Ovary (tissue), 7 donors: ENCODE measurements at regions not wholly inside any gene's neighbourhood (a gene's known extent, or its start where the extent isn't known, plus 50 kb on each side); places are given as distances from the start of the nearest gene placed in this dataset.

Experiments used
- DNase-seq, 5 donors: peaks; one replicate each; pipeline ENCODE4 v3.0.0-alpha.2; 2019 to 2020
- H3K27ac ChIP-seq, 2 donors: fragments of 200-600 bp; one replicate each; pipeline versions ENCODE4 v1.5.1 to v1.8.0; 2019 to 2022
- H3K27me3 ChIP-seq: fragments of 200-600 bp; one replicate; pipeline ENCODE4 v1.8.0; 2022
- H3K36me3 ChIP-seq: fragments of 200-600 bp; sonication (generic); one replicate; pipeline ENCODE4 v1.5.1; 2019
- H3K4me1 ChIP-seq: one replicate; pipeline ENCODE4 v1.8.1; 2013; ENCODE audit warnings: mild to moderate bottlenecking, moderate library complexity; ENCODE audit not compliant: insufficient read depth
- H3K4me3 ChIP-seq: fragments of 200-600 bp; sonication (generic); one replicate; pipeline ENCODE4 v1.5.1; 2017
- H3K9me3 ChIP-seq, 2 donors: fragments of 200-600 bp in 1 of 2; sonication (generic) in 1 of 2; one replicate each; pipeline versions ENCODE4 v1.5.1 to v1.8.1; 2013 to 2019; ENCODE audit warnings: mild to moderate bottlenecking in 1 of 2, moderate library complexity in 1 of 2
- EP300 ChIP-seq: sonication (generic); formaldehyde crosslinking; IDR thresholded peaks from one replicate; pipeline ENCODE4 v1.6.1; 2017; ENCODE audit warnings: antibody characterized with exemption
- POLR2A ChIP-seq: fragments of 450-650 bp; IDR thresholded peaks from one replicate; pipeline ENCODE4 v1.6.1; 2017; ENCODE audit warnings: antibody characterized with exemption, mild to moderate bottlenecking, moderate library complexity
- WGBS, 3 donors: extraction: QIAGEN DNeasy Blood & Tissue Kit in 1 of 3; methylation state at CpG; one replicate each; pipeline versions ENCODE4 v1.1.5 to v1.1.7; 2013 to 2017; 5-methylcytosine and 5-hydroxymethylcytosine counted together
- intact Hi-C, 4 donors: fragments of 100-400 bp; cut with DNase I; formaldehyde crosslinking; loops; one replicate each; pipeline versions ENCODE4 v1.11.0 to v1.15.1; 2022 to 2023
- TF ChIP-seq, protein P1 (sequence below), 3 donors: fragments of 450-650 bp in 2 of 3; fragments of 200-600 bp in 1 of 3; IDR thresholded peaks; one replicate each; pipeline versions ENCODE4 v1.5.1 to v1.8.0; 2016 to 2022; ENCODE audit warnings: antibody characterized with exemption in 3 of 3, mild to moderate bottlenecking in 1 of 3
- donor health status: DM: no; HTN: no; CAD: no; lungs with moderate emphysema.
- donor health status: DM: no; HTN: no; CAD: no.
- donor health status: Bipolar disorder and iron deficiency.
- donor health status: DM: no; HTN: no; CAD: no.
- donor health status: DM: yes; HTN: yes; CAD: no.

DNA sequence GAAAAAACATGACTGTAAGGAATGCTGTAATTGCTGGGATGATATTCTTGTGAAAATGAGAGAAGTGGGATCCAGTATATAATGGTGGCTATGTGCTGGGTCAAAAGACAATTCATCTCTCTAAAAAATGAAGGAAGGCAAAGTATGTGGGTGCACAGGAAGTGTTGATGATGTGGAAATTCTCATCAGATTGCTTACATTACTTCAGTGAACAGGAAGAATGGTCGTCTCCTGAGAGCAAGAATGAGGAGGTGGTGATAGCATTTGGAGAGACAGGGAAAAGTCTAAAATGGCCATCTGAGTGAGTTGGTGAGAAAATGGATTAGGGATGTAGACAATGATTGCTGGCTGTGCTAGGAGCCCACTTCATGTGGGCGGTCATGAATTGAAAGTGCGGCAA, 253.5 kb upstream of the NREP start:
- no peaks in the 10 kb centered on the region for H3K4me1 ChIP-seq
- no peak for DNase-seq
- TF ChIP-seq EP300: no peak
- TF ChIP-seq, protein P1, sequence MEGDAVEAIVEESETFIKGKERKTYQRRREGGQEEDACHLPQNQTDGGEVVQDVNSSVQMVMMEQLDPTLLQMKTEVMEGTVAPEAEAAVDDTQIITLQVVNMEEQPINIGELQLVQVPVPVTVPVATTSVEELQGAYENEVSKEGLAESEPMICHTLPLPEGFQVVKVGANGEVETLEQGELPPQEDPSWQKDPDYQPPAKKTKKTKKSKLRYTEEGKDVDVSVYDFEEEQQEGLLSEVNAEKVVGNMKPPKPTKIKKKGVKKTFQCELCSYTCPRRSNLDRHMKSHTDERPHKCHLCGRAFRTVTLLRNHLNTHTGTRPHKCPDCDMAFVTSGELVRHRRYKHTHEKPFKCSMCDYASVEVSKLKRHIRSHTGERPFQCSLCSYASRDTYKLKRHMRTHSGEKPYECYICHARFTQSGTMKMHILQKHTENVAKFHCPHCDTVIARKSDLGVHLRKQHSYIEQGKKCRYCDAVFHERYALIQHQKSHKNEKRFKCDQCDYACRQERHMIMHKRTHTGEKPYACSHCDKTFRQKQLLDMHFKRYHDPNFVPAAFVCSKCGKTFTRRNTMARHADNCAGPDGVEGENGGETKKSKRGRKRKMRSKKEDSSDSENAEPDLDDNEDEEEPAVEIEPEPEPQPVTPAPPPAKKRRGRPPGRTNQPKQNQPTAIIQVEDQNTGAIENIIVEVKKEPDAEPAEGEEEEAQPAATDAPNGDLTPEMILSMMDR (IDR thresholded peaks at IDR 0.05): no peak
- TF ChIP-seq POLR2A: no peak
- H3K27ac ChIP-seq: no peak overlapping the region
- no peaks in the 10 kb centered on the region for H3K27me3 ChIP-seq
- no peaks in the 10 kb centered on the region for H3K9me3 ChIP-seq
- no peaks in the 10 kb centered on the region for H3K36me3 ChIP-seq
- intact Hi-C loops: no loop called here
- 93 to 97% (median 94%) methylated on average over 3 of the region's 3 CpGs for WGBS, 3 donors
- H3K4me3 ChIP-seq: no peak overlapping the region

GRCh38 chr5:112006721-112007120, 249.7 kb upstream of the NREP start:
- Histone ChIP-seq H3K27me3 (no peaks in the 10 kb centered on the region), H3K4me1 (no peaks in the 10 kb centered on the region), H3K9me3 (no peaks in the 10 kb centered on the region), H3K27ac (no peak overlapping the region), H3K36me3 (no peaks in the 10 kb centered on the region), H3K4me3 (no peak overlapping the region)
- no peak for DNase-seq
- intact Hi-C loops: no loop called here
- no peak for TF ChIP-seq EP300
- TF ChIP-seq, protein P1 (IDR thresholded peaks at IDR 0.05): no peak
- TF ChIP-seq POLR2A: no peak

- Histone ChIP-seq H3K27ac (no peak overlapping the region), H3K9me3 (no peaks in the 10 kb centered on the region), H3K4me1 (no peaks in the 10 kb centered on the region), H3K27me3 (no peaks in the 10 kb centered on the region), H3K36me3 (no peaks in the 10 kb centered on the region), H3K4me3 (no peak overlapping the region)
- DNase-seq: no peak
- intact Hi-C loops: no loop called here
- TF ChIP-seq, protein P1 (IDR thresholded peaks at IDR 0.05): no peak
- no peak for TF ChIP-seq POLR2A
- TF ChIP-seq EP300: no peak
Measured at GRCh38 chr5:112005623-112005930, 248.6 kb upstream of the NREP start.

- no peaks in the 10 kb centered on the region for H3K4me1 ChIP-seq
- H3K4me3 ChIP-seq: no peak overlapping the region
Measured at GRCh38 chr5:112004867-112005622, 248.1 kb upstream of the NREP start.

More at GRCh38 chr5:112004867-112005622, 248.1 kb upstream of the NREP start:
- H3K9me3 ChIP-seq: no peaks in the 10 kb centered on the region
- no peaks in the 10 kb centered on the region for H3K27me3 ChIP-seq
- H3K36me3 ChIP-seq: no peaks in the 10 kb centered on the region
- no peak for TF ChIP-seq POLR2A
- TF ChIP-seq EP300: no peak
- TF ChIP-seq, protein P1 (IDR thresholded peaks at IDR 0.05): no peak
- WGBS, 3 donors: 78 to 94% (median 86%) methylated on average over 2 of the region's 2 CpGs
- intact Hi-C loops: no loop called here
- no peak overlapping the region for H3K27ac ChIP-seq
- DNase-seq: no peak
